DND-41 (cell line): ENCODE measurements at regions not wholly inside any gene's neighbourhood (a gene's known extent, or its start where the extent isn't known, plus 50 kb on each side); places are given as distances from the start of the nearest gene placed in this dataset.

Experiments used
- ATAC-seq: fragments of 200-7000 bp; cut with Tn5 transposase; 3 replicates; pipeline ENCODE4 v1.9.1; 2021; ENCODE audit warnings: low read depth; ENCODE audit not compliant: insufficient read depth
- DNase-seq: peaks from one replicate; pipeline ENCODE4 v3.0.0-alpha.2; 2020
- H2AFZ ChIP-seq: 2 replicates; pipeline ENCODE4 v1.6.0; 2012; ENCODE audit warnings: low read depth, low read length
- H3K27ac ChIP-seq: 2 replicates; pipeline ENCODE4 v1.5.1; 2012; ENCODE audit warnings: low read length, inconsistent platforms
- H3K27me3 ChIP-seq: fragments of 200-600 bp; sonication (generic); 2 replicates; pipeline ENCODE4 v1.6.0; 2012; ENCODE audit warnings: low read length, mild to moderate bottlenecking, inconsistent platforms; ENCODE audit not compliant: insufficient read depth, poor library complexity
- H3K36me3 ChIP-seq: 2 replicates; pipeline ENCODE4 v1.5.1; 2012; ENCODE audit warnings: low read length, inconsistent platforms; ENCODE audit not compliant: insufficient read depth
- H3K4me1 ChIP-seq: 2 replicates; pipeline ENCODE4 v1.5.1; 2012; ENCODE audit warnings: mild to moderate bottlenecking, low read length; ENCODE audit not compliant: insufficient read depth
- H3K4me2 ChIP-seq: 2 replicates; pipeline ENCODE4 v1.6.0; 2012; ENCODE audit warnings: mild to moderate bottlenecking, moderate library complexity, low read length, inconsistent platforms; ENCODE audit not compliant: insufficient read depth
- H3K4me3 ChIP-seq, 2 experiments: fragments of 200-600 bp in 1 of 2; shearing (Covaris generic) in 1 of 2; 2 replicates each; pipeline ENCODE4 v1.5.1; 2012 to 2016; ENCODE audit warnings: inconsistent platforms in 2 of 2, low read length in 2 of 2, mild to moderate bottlenecking in 2 of 2, low read depth in 1 of 2, moderate library complexity in 1 of 2
- H3K79me2 ChIP-seq: 2 replicates; pipeline ENCODE4 v1.6.0; 2012; ENCODE audit warnings: low read length, inconsistent platforms; ENCODE audit not compliant: insufficient read depth
- H3K9ac ChIP-seq: 2 replicates; pipeline ENCODE4 v1.6.0; 2012; ENCODE audit warnings: low read depth, mild to moderate bottlenecking, inconsistent platforms, low read length, moderate library complexity
- H3K9me3 ChIP-seq: 2 replicates; pipeline ENCODE4 v1.5.1; 2012; ENCODE audit warnings: low read length, moderate library complexity, mild to moderate bottlenecking, inconsistent platforms; ENCODE audit not compliant: insufficient read depth, severe bottlenecking
- H4K20me1 ChIP-seq: 2 replicates; pipeline ENCODE4 v1.6.0; 2012; ENCODE audit warnings: low read length; ENCODE audit not compliant: insufficient read depth
- CTCF ChIP-seq: IDR thresholded peaks from 2 replicates; pipeline ENCODE4 v1.5.1; 2012; ENCODE audit warnings: borderline replicate concordance, low read length, moderate library complexity, mild to moderate bottlenecking; ENCODE audit not compliant: poor library complexity, severe bottlenecking; ENCODE audit errors: extremely low read depth
- EZH2 ChIP-seq: IDR thresholded peaks from 3 replicates; pipeline ENCODE4 v1.6.1; 2012; ENCODE audit warnings: borderline replicate concordance, low read depth, mild to moderate bottlenecking, moderate library complexity, low read length, inconsistent platforms; ENCODE audit not compliant: severe bottlenecking

GRCh38 chr3:99532246-99532645, 106.1 kb upstream of the COL8A1 start:
- no peak overlapping the region for H3K27ac ChIP-seq
- no peaks in the 10 kb centered on the region for H3K79me2 ChIP-seq
- no peaks in the 10 kb centered on the region for H3K4me1 ChIP-seq
- no peak overlapping the region for H2AFZ ChIP-seq
- no peaks in the 10 kb centered on the region for H3K27me3 ChIP-seq
- no peak for TF ChIP-seq EZH2
- TF ChIP-seq CTCF = peak; percentile 72
- H3K9me3 ChIP-seq = no peaks in the 10 kb centered on the region
- ATAC-seq = peak; percentile 58; the same call in 2 of the 3 replicates
- peak; percentile 20 for DNase-seq
- no peaks in the 10 kb centered on the region for H3K36me3 ChIP-seq
- H3K4me3 ChIP-seq = no peak overlapping the region
- no peak overlapping the region for H3K9ac ChIP-seq
- no peaks in the 10 kb centered on the region for H4K20me1 ChIP-seq
- no peak overlapping the region for H3K4me2 ChIP-seq

GRCh38 chr3:99529265-99529664, 109.1 kb upstream of the COL8A1 start:
- Histone ChIP-seq H3K9ac (no peak overlapping the region), H3K27ac (no peak overlapping the region), H3K9me3 (no peaks in the 10 kb centered on the region), H3K4me1 (no peaks in the 10 kb centered on the region), H3K4me3 (no peak overlapping the region), H3K4me2 (no peak overlapping the region), H3K27me3 (no peaks in the 10 kb centered on the region), H2AFZ (no peak overlapping the region), H3K79me2 (no peaks in the 10 kb centered on the region), H3K36me3 (no peaks in the 10 kb centered on the region), H4K20me1 (no peaks in the 10 kb centered on the region)
- no peak for ATAC-seq
- TF ChIP-seq EZH2 = no peak
- TF ChIP-seq CTCF = no peak
- no peak for DNase-seq

- Histone ChIP-seq H3K27ac (no peak overlapping the region), H3K9ac (no peak overlapping the region), H3K79me2 (no peaks in the 10 kb centered on the region), H3K27me3 (no peaks in the 10 kb centered on the region), H3K4me3 (no peak overlapping the region), H3K9me3 (no peaks in the 10 kb centered on the region), H2AFZ (no peak overlapping the region), H4K20me1 (no peaks in the 10 kb centered on the region), H3K4me2 (no peak overlapping the region), H3K36me3 (no peaks in the 10 kb centered on the region), H3K4me1 (no peaks in the 10 kb centered on the region)
- DNase-seq (no peak), ATAC-seq (no peak)
- TF ChIP-seq EZH2 (no peak), CTCF (no peak)
Measured at GRCh38 chr3:99526921-99527320, 111.5 kb upstream of the COL8A1 start.

- Histone ChIP-seq H3K36me3 (no peaks in the 10 kb centered on the region), H3K27ac (no peak overlapping the region), H4K20me1 (no peaks in the 10 kb centered on the region), H3K4me2 (no peak overlapping the region), H3K4me3 (no peak overlapping the region), H2AFZ (no peak overlapping the region), H3K79me2 (no peaks in the 10 kb centered on the region), H3K27me3 (no peaks in the 10 kb centered on the region), H3K4me1 (no peaks in the 10 kb centered on the region), H3K9me3 (no peaks in the 10 kb centered on the region), H3K9ac (no peak overlapping the region)
- no peak for TF ChIP-seq CTCF
- TF ChIP-seq EZH2 = no peak
- ATAC-seq = no peak
- DNase-seq = no peak
Measured at GRCh38 chr3:99524559-99524958, 113.8 kb upstream of the COL8A1 start.
